Panc1 (cell line): ENCODE measurements at regions not wholly inside any gene's neighbourhood (a gene's known extent, or its start where the extent isn't known, plus 50 kb on each side); places are given as distances from the start of the nearest gene placed in this dataset.
"Not testable (repeated sequence)": the region's sequence is repeated elsewhere in the genome, so short reads cannot be mapped to it uniquely, and the experiment has no call there.

Experiments used
- ATAC-seq: fragments of 200-7000 bp; cut with Tn5 transposase; 2 replicates; pipeline ENCODE4 v1.9.1; 2020; ENCODE audit warnings: mild to moderate bottlenecking, moderate library complexity
- BruUV-seq: library from RNA; stranded (reverse); fragments of 400-500 nt; replicated peaks from 2 replicates; lab custom pipeline; 2021; lab: Mats Ljungman, UMichigan
- CTCF ChIA-PET: fragments of 300-600 bp; sonication (Branson Sonifier 250); formaldehyde crosslinking; loops from one replicate; lab custom pipeline; 2022; ENCODE audit warnings: antibody characterized with exemption; lab: Charles Lee
- POLR2A ChIA-PET: fragments of 300-600 bp; sonication (Branson Sonifier 250); formaldehyde crosslinking; loops from one replicate; lab custom pipeline; 2022; ENCODE audit warnings: antibody characterized with exemption; lab: Charles Lee
- DNase-seq: peaks from one replicate; pipeline ENCODE4 v3.0.0-alpha.2; 2010; ENCODE audit warnings: low read depth, low spot score
- H3K27ac ChIP-seq: 2 replicates; pipeline ENCODE4 v1.5.1; 2011; ENCODE audit warnings: mild to moderate bottlenecking, low read length, inconsistent platforms
- H3K27me3 ChIP-seq: fragments of 200-500 bp; sonication (Bioruptor generic); 2 replicates; pipeline ENCODE4 v1.6.0; 2014; ENCODE audit warnings: low read length, inconsistent platforms; ENCODE audit not compliant: control insufficient read depth, insufficient read depth
- H3K36me3 ChIP-seq: fragments of 200-500 bp; sonication (Bioruptor generic); 2 replicates; pipeline ENCODE4 v1.5.1; 2014; ENCODE audit warnings: inconsistent platforms, mild to moderate bottlenecking, low read length, moderate library complexity; ENCODE audit not compliant: control insufficient read depth, insufficient read depth
- H3K4me1 ChIP-seq: 2 replicates; pipeline ENCODE4 v1.5.1; 2011; ENCODE audit warnings: inconsistent platforms, mild to moderate bottlenecking, low read length, moderate library complexity; ENCODE audit not compliant: control insufficient read depth, insufficient read depth
- H3K4me3 ChIP-seq, 2 experiments: 2 replicates each; pipeline ENCODE4 v1.5.1; 2011 to 2012; ENCODE audit warnings: low read depth in 2 of 2, low read length in 2 of 2, mild to moderate bottlenecking in 2 of 2, inconsistent platforms in 1 of 2, moderate library complexity in 1 of 2
- H3K9me3 ChIP-seq: fragments of 200-500 bp; sonication (Bioruptor generic); 2 replicates; pipeline ENCODE4 v1.5.1; 2014; ENCODE audit warnings: low read depth, mild to moderate bottlenecking, inconsistent platforms, low read length, moderate library complexity; ENCODE audit not compliant: control insufficient read depth, insufficient read depth
- in situ Hi-C: cut with HindIII; loops from 2 replicates; pipeline ENCODE4 v1.10.0; 2016; ENCODE audit warnings: low sequenced_read_pairs, low pct_unique_long_range_greater_than_20kb
- intact Hi-C: fragments of 100-400 bp; cut with micrococcal nuclease; formaldehyde crosslinking; loops from one replicate; pipeline ENCODE4 v1.10.0; 2022; ENCODE audit not compliant: unreplicated experiment
- TF ChIP-seq, protein P1 (sequence below): fragments of 450-650 bp; IDR thresholded peaks from 2 replicates; pipeline ENCODE4 v1.5.1; 2017; ENCODE audit warnings: mild to moderate bottlenecking

- TF ChIP-seq, protein P1, sequence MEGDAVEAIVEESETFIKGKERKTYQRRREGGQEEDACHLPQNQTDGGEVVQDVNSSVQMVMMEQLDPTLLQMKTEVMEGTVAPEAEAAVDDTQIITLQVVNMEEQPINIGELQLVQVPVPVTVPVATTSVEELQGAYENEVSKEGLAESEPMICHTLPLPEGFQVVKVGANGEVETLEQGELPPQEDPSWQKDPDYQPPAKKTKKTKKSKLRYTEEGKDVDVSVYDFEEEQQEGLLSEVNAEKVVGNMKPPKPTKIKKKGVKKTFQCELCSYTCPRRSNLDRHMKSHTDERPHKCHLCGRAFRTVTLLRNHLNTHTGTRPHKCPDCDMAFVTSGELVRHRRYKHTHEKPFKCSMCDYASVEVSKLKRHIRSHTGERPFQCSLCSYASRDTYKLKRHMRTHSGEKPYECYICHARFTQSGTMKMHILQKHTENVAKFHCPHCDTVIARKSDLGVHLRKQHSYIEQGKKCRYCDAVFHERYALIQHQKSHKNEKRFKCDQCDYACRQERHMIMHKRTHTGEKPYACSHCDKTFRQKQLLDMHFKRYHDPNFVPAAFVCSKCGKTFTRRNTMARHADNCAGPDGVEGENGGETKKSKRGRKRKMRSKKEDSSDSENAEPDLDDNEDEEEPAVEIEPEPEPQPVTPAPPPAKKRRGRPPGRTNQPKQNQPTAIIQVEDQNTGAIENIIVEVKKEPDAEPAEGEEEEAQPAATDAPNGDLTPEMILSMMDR, result no peak
These were observed 396.1 kb downstream of the ZNF33B start (continued) for GRCh38 chr10:42242135-42242805.

- H3K27me3 ChIP-seq, H3K4me3 ChIP-seq, BruUV-seq, H3K36me3 ChIP-seq, CTCF ChIA-PET, intact Hi-C loops, H3K4me1 ChIP-seq, in situ Hi-C loops, H3K27ac ChIP-seq, DNase-seq, H3K9me3 ChIP-seq, POLR2A ChIA-PET, ATAC-seq: not testable (repeated sequence)
These were observed 402.0 kb downstream of the ZNF33B start for GRCh38 chr10:42236401-42236800.

- H3K27ac ChIP-seq, H3K9me3 ChIP-seq, CTCF ChIA-PET, in situ Hi-C loops, DNase-seq, ATAC-seq, H3K27me3 ChIP-seq, H3K4me1 ChIP-seq, H3K36me3 ChIP-seq, BruUV-seq, intact Hi-C loops, POLR2A ChIA-PET, H3K4me3 ChIP-seq: not testable (repeated sequence)
These were observed 402.6 kb downstream of the ZNF33B start for GRCh38 chr10:42235736-42236135.

DNA sequence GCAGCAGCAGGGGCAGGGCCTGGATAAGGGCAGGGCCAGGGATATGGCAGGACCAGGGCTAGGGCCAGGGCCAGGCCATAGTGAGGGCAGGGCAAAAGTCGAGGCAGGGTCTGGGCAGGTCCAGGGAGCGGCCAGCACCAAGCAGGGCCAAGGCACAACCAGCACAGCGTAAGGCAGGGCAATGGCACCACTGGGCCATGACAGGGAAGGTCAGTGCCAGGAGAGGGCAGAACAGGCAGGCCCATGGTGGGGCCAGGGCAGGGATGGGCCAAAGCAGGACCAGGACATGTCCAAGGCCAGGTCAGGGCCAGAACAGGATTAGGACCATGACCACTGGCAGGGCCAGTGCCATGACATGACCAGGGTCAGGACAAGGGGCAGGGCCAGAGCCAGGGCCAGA lies 403.1 kb downstream of the ZNF33B start:
- BruUV-seq, ATAC-seq, H3K27me3 ChIP-seq, H3K27ac ChIP-seq, intact Hi-C loops, H3K9me3 ChIP-seq, POLR2A ChIA-PET, H3K36me3 ChIP-seq, H3K4me1 ChIP-seq, H3K4me3 ChIP-seq, in situ Hi-C loops, CTCF ChIA-PET, DNase-seq: not testable (repeated sequence)

- intact Hi-C loops, POLR2A ChIA-PET, H3K36me3 ChIP-seq, BruUV-seq, in situ Hi-C loops, H3K4me1 ChIP-seq, ATAC-seq, DNase-seq, H3K9me3 ChIP-seq, CTCF ChIA-PET, H3K4me3 ChIP-seq, H3K27me3 ChIP-seq, H3K27ac ChIP-seq: not testable (repeated sequence)
These were observed 403.9 kb downstream of the ZNF33B start for GRCh38 chr10:42234506-42234905.

DNA sequence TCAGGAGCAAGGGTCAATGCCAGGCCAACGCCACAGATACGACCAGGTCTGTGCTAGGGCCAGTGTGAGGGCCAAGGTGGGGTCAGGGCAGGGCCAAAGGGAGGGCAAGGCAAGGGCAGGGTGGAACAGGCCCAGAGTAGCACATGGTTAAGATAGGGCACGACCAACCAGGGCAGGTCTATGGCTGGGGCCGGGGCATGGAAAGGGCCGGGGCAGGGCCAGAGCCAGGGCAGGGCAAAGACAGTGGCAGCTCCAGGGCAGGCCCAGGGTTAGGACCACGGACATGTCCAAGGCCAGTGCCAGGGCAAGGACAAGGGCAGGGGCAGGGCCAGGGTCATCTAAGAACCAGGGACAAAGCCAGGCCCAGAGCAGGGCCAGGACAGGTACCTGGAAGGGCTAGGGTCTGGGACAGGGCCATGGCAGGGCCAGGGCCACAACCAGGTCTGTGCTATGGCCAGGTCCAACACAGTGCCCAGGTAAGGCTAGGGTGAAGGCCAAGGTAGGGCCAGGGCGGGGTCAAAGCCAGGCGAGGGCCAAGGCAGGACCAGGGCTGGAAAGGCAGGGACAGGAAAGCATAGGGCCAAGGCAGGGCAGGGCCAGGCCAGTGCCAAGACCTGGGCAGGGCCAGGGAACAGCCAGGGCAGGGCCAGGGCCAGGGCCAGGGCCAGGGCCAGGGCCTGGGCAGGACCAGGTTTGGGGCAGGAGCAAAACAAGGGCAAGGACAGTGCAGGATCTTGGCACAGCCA lies 404.7 kb downstream of the ZNF33B start:
- POLR2A ChIA-PET, CTCF ChIA-PET, intact Hi-C loops: not testable (repeated sequence)

GRCh38 chr10:42232955-42233354 lies 405.4 kb downstream of the ZNF33B start:
- POLR2A ChIA-PET, H3K27ac ChIP-seq, DNase-seq, ATAC-seq, H3K36me3 ChIP-seq, H3K9me3 ChIP-seq, CTCF ChIA-PET, H3K4me1 ChIP-seq, in situ Hi-C loops, H3K27me3 ChIP-seq, H3K4me3 ChIP-seq, BruUV-seq, intact Hi-C loops: not testable (repeated sequence)

More for the DNA sequence above, 404.7 kb downstream of the ZNF33B start:
- H3K4me3 ChIP-seq, H3K27me3 ChIP-seq, DNase-seq, H3K4me1 ChIP-seq, ATAC-seq, H3K9me3 ChIP-seq, H3K27ac ChIP-seq, in situ Hi-C loops, H3K36me3 ChIP-seq, BruUV-seq: not testable (repeated sequence)
